RWPE2 (cell line): ENCODE measurements at regions not wholly inside any gene's neighbourhood (a gene's known extent, or its start where the extent isn't known, plus 50 kb on each side); places are given as distances from the start of the nearest gene placed in this dataset.

Source experiments
- ATAC-seq: fragments of 200-7000 bp; cut with Tn5 transposase; 3 replicates; pipeline ENCODE4 v1.9.1; 2021; ENCODE audit warnings: low read depth
- DNase-seq: peaks from one replicate; pipeline ENCODE4 v3.0.0-alpha.2; 2020; ENCODE audit warnings: low spot score
- H3K27ac ChIP-seq: fragments of 450-650 bp; 2 replicates; pipeline ENCODE4 v1.5.1; 2017; ENCODE audit warnings: mild to moderate bottlenecking; ENCODE audit not compliant: poor library complexity, severe bottlenecking
- H3K27me3 ChIP-seq: fragments of 250-450 bp; sonication (Bioruptor Pico); 2 replicates; pipeline ENCODE4 v1.5.1; 2021; ENCODE audit warnings: mild to moderate bottlenecking, moderate library complexity; ENCODE audit not compliant: insufficient read depth, poor library complexity, severe bottlenecking
- H3K36me3 ChIP-seq: fragments of 250-450 bp; sonication (Bioruptor Pico); 2 replicates; pipeline ENCODE4 v1.5.1; 2020; ENCODE audit warnings: low read depth, mild to moderate bottlenecking, moderate library complexity
- H3K4me1 ChIP-seq: fragments of 250-450 bp; sonication (Bioruptor Pico); 2 replicates; pipeline ENCODE4 v1.5.1; 2021; ENCODE audit warnings: mild to moderate bottlenecking, moderate library complexity; ENCODE audit not compliant: insufficient read depth, poor library complexity, severe bottlenecking
- H3K4me3 ChIP-seq: fragments of 250-450 bp; sonication (Bioruptor Pico); 2 replicates; pipeline ENCODE4 v1.5.1; 2021; ENCODE audit warnings: mild to moderate bottlenecking, moderate library complexity; ENCODE audit not compliant: severe bottlenecking
- H3K9me3 ChIP-seq: fragments of 250-450 bp; sonication (Bioruptor Pico); 2 replicates; pipeline ENCODE4 v1.5.1; 2021; ENCODE audit warnings: mild to moderate bottlenecking, moderate library complexity; ENCODE audit not compliant: severe bottlenecking
- CTCF ChIP-seq: fragments of 450-650 bp; IDR thresholded peaks from one replicate; pipeline ENCODE4 v1.5.1; 2017; ENCODE audit warnings: mild to moderate bottlenecking, moderate library complexity; ENCODE audit not compliant: poor library complexity, severe bottlenecking

- Histone ChIP-seq H3K27me3 (no peaks in the 10 kb centered on the region), H3K27ac (no peak overlapping the region), H3K4me3 (no peak overlapping the region), H3K36me3 (no peaks in the 10 kb centered on the region), H3K4me1 (no peaks in the 10 kb centered on the region), H3K9me3 (no peaks in the 10 kb centered on the region)
- no peak for DNase-seq
- TF ChIP-seq CTCF, result no peak
- no peak for ATAC-seq
These were observed 463.5 kb downstream of the TAFA4 start for GRCh38 chr3:68468695-68469375.

- Histone ChIP-seq H3K4me3 (no peak overlapping the region), H3K9me3 (no peaks in the 10 kb centered on the region), H3K36me3 (no peaks in the 10 kb centered on the region), H3K27ac (no peak overlapping the region), H3K27me3 (no peaks in the 10 kb centered on the region), H3K4me1 (no peaks in the 10 kb centered on the region)
- TF ChIP-seq CTCF, result no peak
- ATAC-seq (no peak), DNase-seq (no peak)
These were observed 464.9 kb downstream of the TAFA4 start for GRCh38 chr3:68467465-68467864.

GRCh38 chr3:68458581-68458980, 473.8 kb downstream of the TAFA4 start:
- DNase-seq, result no peak
- Histone ChIP-seq H3K4me1 (no peaks in the 10 kb centered on the region), H3K4me3 (no peak overlapping the region), H3K27ac (no peak overlapping the region), H3K27me3 (no peaks in the 10 kb centered on the region), H3K36me3 (no peaks in the 10 kb centered on the region), H3K9me3 (no peaks in the 10 kb centered on the region)
- no peak for ATAC-seq
- no peak for TF ChIP-seq CTCF

GRCh38 chr3:68448510-68449383, 483.6 kb downstream of the TAFA4 start:
- Histone ChIP-seq H3K27me3 (no peaks in the 10 kb centered on the region), H3K9me3 (no peaks in the 10 kb centered on the region), H3K4me1 (no peaks in the 10 kb centered on the region), H3K27ac (no peak overlapping the region), H3K36me3 (no peaks in the 10 kb centered on the region), H3K4me3 (no peak overlapping the region)
- DNase-seq, result no peak
- ATAC-seq, result no peak
- no peak for TF ChIP-seq CTCF

- no peak for TF ChIP-seq CTCF
- ATAC-seq (no peak), DNase-seq (no peak)
- no peaks in the 10 kb centered on the region for H3K27me3 ChIP-seq
- H3K27ac ChIP-seq, result no peak overlapping the region
- H3K9me3 ChIP-seq, result no peaks in the 10 kb centered on the region
- H3K4me1 ChIP-seq, result no peaks in the 10 kb centered on the region
- no peaks in the 10 kb centered on the region for H3K36me3 ChIP-seq
- no peak overlapping the region for H3K4me3 ChIP-seq
These were observed 484.5 kb downstream of the TAFA4 start for GRCh38 chr3:68447885-68448284.
